ENCODE measurements at regions not wholly inside any gene's neighbourhood (a gene's known extent, or its start where the extent isn't known, plus 50 kb on each side); places are given as distances from the start of the nearest gene placed in this dataset.

DNA sequence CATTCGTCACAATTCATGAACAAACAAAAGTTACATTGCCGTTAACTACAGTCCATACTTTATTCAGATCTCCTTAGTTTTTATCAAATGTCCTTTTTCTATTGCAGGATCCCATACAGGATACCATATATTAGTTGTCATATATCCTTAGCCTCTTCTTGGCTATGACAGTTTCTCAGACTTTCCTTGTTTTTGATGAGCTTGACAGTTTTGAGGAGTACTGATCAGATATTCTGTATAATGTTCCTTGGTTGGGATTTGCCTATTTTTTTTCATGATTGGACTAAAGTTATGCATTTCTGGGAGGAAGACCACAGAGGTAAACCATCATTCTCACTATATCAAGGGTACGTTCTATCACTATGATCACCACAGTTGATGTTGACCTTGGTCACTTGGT lies 1627.4 kb upstream of the C9orf72 start (continued):
- TF ChIP-seq, protein P1, sequence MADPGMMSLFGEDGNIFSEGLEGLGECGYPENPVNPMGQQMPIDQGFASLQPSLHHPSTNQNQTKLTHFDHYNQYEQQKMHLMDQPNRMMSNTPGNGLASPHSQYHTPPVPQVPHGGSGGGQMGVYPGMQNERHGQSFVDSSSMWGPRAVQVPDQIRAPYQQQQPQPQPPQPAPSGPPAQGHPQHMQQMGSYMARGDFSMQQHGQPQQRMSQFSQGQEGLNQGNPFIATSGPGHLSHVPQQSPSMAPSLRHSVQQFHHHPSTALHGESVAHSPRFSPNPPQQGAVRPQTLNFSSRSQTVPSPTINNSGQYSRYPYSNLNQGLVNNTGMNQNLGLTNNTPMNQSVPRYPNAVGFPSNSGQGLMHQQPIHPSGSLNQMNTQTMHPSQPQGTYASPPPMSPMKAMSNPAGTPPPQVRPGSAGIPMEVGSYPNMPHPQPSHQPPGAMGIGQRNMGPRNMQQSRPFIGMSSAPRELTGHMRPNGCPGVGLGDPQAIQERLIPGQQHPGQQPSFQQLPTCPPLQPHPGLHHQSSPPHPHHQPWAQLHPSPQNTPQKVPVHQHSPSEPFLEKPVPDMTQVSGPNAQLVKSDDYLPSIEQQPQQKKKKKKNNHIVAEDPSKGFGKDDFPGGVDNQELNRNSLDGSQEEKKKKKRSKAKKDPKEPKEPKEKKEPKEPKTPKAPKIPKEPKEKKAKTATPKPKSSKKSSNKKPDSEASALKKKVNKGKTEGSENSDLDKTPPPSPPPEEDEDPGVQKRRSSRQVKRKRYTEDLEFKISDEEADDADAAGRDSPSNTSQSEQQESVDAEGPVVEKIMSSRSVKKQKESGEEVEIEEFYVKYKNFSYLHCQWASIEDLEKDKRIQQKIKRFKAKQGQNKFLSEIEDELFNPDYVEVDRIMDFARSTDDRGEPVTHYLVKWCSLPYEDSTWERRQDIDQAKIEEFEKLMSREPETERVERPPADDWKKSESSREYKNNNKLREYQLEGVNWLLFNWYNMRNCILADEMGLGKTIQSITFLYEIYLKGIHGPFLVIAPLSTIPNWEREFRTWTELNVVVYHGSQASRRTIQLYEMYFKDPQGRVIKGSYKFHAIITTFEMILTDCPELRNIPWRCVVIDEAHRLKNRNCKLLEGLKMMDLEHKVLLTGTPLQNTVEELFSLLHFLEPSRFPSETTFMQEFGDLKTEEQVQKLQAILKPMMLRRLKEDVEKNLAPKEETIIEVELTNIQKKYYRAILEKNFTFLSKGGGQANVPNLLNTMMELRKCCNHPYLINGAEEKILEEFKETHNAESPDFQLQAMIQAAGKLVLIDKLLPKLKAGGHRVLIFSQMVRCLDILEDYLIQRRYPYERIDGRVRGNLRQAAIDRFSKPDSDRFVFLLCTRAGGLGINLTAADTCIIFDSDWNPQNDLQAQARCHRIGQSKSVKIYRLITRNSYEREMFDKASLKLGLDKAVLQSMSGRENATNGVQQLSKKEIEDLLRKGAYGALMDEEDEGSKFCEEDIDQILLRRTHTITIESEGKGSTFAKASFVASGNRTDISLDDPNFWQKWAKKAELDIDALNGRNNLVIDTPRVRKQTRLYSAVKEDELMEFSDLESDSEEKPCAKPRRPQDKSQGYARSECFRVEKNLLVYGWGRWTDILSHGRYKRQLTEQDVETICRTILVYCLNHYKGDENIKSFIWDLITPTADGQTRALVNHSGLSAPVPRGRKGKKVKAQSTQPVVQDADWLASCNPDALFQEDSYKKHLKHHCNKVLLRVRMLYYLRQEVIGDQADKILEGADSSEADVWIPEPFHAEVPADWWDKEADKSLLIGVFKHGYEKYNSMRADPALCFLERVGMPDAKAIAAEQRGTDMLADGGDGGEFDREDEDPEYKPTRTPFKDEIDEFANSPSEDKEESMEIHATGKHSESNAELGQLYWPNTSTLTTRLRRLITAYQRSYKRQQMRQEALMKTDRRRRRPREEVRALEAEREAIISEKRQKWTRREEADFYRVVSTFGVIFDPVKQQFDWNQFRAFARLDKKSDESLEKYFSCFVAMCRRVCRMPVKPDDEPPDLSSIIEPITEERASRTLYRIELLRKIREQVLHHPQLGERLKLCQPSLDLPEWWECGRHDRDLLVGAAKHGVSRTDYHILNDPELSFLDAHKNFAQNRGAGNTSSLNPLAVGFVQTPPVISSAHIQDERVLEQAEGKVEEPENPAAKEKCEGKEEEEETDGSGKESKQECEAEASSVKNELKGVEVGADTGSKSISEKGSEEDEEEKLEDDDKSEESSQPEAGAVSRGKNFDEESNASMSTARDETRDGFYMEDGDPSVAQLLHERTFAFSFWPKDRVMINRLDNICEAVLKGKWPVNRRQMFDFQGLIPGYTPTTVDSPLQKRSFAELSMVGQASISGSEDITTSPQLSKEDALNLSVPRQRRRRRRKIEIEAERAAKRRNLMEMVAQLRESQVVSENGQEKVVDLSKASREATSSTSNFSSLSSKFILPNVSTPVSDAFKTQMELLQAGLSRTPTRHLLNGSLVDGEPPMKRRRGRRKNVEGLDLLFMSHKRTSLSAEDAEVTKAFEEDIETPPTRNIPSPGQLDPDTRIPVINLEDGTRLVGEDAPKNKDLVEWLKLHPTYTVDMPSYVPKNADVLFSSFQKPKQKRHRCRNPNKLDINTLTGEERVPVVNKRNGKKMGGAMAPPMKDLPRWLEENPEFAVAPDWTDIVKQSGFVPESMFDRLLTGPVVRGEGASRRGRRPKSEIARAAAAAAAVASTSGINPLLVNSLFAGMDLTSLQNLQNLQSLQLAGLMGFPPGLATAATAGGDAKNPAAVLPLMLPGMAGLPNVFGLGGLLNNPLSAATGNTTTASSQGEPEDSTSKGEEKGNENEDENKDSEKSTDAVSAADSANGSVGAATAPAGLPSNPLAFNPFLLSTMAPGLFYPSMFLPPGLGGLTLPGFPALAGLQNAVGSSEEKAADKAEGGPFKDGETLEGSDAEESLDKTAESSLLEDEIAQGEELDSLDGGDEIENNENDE (IDR thresholded peaks at IDR 0.05; ENCODE audit: insufficient replicate concordance, low read length): no peak
- TF ChIP-seq JUND (IDR thresholded peaks at IDR 0.05; ENCODE audit: low read length) (no peak), SIN3A (conservative IDR thresholded peaks at IDR 0.05 in 1 of 2, IDR thresholded peaks at IDR 0.05 in 1 of 2; ENCODE audit: low read depth in 1 of 2, low read length in 2 of 2) (no peak), CHD1 (IDR thresholded peaks at IDR 0.05; ENCODE audit: low read depth, low read length) (no peak), RBBP5 (IDR thresholded peaks at IDR 0.05; ENCODE audit: borderline replicate concordance, low read depth, low read length) (no peak), RNF2 (IDR thresholded peaks at IDR 0.05; ENCODE audit: borderline replicate concordance, low read depth, low read length, missing control alignments, poor library complexity, severe bottlenecking) (no peak), CEBPB (IDR thresholded peaks at IDR 0.05; ENCODE audit: low read depth, low read length) (no peak), EZH2 (IDR thresholded peaks at IDR 0.05; ENCODE audit: low read depth, low read length, severe bottlenecking) (no peak)
